ENCODE measurements at regions not wholly inside any gene's neighbourhood (a gene's known extent, or its start where the extent isn't known, plus 50 kb on each side); places are given as distances from the start of the nearest gene placed in this dataset.

DNA sequence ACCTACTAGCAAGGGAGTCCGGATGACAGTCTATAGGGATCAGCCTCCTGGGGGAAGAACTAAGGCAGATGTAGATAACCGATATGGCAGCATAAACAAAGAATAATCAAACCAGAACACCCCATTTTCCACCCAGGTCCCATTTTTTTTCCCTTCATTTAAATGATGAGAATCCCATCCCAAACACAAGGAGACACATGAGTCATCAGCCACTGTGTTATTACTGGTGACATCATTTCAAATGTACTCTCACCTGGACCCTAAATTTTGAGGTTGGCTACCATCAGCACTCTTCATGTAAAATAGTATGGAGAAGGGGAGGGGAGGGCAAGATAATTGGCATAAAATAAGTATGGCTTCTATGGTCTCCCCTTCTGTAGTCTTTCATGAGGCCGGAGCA lies 108.9 kb upstream of the GUCA2B start:
- no peak overlapping the region for H3K4me3 ChIP-seq (ENCODE audit: low read depth, low read length)
- DNase-seq (ENCODE audit: low read depth): no peak
- TF ChIP-seq, protein P1, sequence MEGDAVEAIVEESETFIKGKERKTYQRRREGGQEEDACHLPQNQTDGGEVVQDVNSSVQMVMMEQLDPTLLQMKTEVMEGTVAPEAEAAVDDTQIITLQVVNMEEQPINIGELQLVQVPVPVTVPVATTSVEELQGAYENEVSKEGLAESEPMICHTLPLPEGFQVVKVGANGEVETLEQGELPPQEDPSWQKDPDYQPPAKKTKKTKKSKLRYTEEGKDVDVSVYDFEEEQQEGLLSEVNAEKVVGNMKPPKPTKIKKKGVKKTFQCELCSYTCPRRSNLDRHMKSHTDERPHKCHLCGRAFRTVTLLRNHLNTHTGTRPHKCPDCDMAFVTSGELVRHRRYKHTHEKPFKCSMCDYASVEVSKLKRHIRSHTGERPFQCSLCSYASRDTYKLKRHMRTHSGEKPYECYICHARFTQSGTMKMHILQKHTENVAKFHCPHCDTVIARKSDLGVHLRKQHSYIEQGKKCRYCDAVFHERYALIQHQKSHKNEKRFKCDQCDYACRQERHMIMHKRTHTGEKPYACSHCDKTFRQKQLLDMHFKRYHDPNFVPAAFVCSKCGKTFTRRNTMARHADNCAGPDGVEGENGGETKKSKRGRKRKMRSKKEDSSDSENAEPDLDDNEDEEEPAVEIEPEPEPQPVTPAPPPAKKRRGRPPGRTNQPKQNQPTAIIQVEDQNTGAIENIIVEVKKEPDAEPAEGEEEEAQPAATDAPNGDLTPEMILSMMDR (IDR thresholded peaks at IDR 0.05; ENCODE audit: control insufficient read depth, extremely low read depth, insufficient read depth): no peak

DNA sequence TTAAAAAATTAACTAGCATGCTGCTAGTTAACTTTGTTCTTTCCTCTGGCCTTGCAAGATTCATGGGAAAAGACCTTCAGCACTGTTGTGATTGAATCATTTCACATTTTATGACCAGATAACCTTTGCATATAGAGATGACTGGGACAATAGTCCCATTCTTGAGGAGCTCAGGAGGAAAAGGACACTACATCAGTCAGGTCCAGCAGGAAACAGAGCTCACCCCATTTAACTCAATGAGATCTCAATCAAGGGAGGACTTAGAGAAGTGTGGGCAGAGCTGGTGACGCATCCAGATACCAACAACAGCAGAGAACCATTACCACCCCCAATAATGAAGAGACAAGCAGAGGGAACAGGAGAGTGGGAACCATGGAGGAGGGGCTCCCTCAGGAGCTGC lies 109.4 kb upstream of the GUCA2B start:
- H3K4me3 ChIP-seq (ENCODE audit: low read depth, low read length): no peak overlapping the region
- DNase-seq (ENCODE audit: low read depth): no peak

DNA sequence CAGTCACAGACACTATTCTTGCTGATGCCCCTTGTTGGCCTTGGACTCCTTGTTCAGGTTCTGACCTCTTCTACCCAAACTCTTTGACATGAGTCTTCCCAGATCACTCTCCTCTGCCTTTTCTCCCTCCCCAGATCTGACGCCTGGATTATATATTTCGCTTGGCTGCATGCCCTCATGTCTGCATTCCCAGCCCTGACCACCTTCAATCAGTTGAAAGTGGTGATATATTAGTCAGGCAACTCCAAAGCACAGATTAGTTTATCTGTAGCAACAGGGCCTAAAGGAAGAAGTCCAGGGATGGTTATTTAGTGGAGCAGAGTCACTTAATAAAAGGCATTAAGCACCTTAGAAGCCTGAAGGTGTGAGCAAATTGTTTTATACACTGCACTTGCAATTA lies 110.0 kb upstream of the GUCA2B start:
- no peak for DNase-seq (ENCODE audit: low read depth)
- TF ChIP-seq, protein P1 (IDR thresholded peaks at IDR 0.05; ENCODE audit: control insufficient read depth, extremely low read depth, insufficient read depth): no peak
- H3K4me3 ChIP-seq (ENCODE audit: low read depth, low read length): no peak overlapping the region

More for the DNA sequence above, 109.4 kb upstream of the GUCA2B start:
- TF ChIP-seq, protein P1 (IDR thresholded peaks at IDR 0.05; ENCODE audit: control insufficient read depth, extremely low read depth, insufficient read depth): no peak

DNA sequence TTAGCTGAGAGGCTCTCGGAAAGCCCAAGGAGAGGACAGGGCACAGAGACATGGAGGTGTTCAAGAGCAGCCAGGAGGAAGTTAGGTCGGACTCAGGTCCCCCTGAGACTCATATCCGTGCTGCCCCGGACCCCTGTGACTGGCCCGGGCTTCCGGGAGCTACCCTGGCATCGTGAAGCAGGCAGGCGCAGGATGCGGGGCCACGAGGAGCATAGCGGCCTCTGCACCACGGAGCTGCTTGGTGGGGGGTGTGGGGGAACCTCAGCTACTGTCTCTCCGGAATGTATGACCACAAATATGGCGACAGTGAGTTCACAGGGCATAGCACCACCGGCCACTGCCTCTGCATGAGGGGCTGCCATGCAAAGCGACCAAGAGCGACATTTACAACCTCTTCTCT lies 112.2 kb upstream of the GUCA2B start:
- no peak for DNase-seq (ENCODE audit: low read depth)
- no peak overlapping the region for H3K4me3 ChIP-seq (ENCODE audit: low read depth, low read length)
- TF ChIP-seq, protein P1 (IDR thresholded peaks at IDR 0.05; ENCODE audit: control insufficient read depth, extremely low read depth, insufficient read depth): no peak

DNA sequence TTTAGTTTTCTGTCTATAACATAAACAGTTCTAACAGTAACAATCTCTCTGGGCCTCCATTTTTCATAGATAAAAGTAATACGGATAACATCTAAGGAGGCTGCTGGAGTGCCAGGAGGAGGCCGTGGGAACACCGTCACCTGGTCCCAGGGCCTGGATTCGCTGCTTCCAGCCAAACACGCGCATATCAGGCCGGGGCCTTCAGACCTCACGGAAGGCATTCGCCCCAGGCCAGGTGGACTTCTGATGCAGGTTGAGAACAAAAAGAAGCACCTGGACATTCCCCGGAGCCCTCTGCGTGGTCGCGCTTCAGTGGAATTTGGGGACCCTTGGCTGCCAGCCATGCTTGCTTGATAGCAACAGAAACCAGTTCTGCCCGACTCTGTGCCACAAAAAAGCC lies 113.1 kb upstream of the GUCA2B start:
- H3K4me3 ChIP-seq (ENCODE audit: low read depth, low read length): no peak overlapping the region
- TF ChIP-seq, protein P1 (IDR thresholded peaks at IDR 0.05; ENCODE audit: control insufficient read depth, extremely low read depth, insufficient read depth): no peak
- no peak for DNase-seq (ENCODE audit: low read depth)

DNA sequence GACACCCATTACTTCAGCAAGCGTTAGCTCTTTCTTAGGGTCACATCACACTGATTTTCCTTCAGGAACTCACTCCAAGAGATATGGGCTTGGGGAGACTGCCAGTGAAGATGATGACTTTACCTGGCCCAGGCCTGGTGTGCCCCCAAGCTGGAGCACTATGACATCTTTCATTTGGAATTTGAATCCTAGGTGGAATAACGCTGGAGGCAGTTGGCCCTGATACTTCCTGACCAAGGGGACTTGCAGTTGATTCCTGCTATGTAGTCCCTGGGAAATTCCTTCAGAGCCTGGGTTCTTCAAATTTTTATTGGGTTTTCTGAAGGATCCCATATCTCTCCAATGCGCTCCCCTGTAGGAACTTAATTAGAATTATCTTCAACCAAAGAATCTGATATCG lies 114.9 kb upstream of the GUCA2B start:
- TF ChIP-seq, protein P1 (IDR thresholded peaks at IDR 0.05; ENCODE audit: control insufficient read depth, extremely low read depth, insufficient read depth): no peak
- DNase-seq (ENCODE audit: low read depth): no peak
- H3K4me3 ChIP-seq (ENCODE audit: low read depth, low read length): no peak overlapping the region

DNA sequence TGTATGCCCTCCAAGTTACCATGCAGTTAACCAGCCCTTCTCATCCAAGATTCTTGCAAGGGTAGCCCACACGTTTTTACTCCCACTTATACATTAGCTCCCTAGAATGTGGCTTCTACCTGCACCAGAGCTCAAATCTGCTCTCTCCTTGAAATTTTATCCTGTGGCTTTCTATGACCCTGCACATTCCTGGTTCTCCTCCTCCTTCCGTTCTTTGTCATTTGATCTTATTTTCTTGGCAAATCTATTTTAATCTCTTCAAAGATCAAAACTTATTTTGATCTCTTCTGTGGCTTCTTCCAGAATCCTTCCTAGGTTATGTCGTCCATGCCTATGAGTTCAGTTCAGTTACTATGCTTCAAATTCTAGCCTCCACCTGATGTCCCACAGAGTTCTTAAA lies 115.6 kb upstream of the GUCA2B start:
- DNase-seq (ENCODE audit: low read depth): no peak
- no peak overlapping the region for H3K4me3 ChIP-seq (ENCODE audit: low read depth, low read length)
- TF ChIP-seq, protein P1 (IDR thresholded peaks at IDR 0.05; ENCODE audit: control insufficient read depth, extremely low read depth, insufficient read depth): no peak
